Astrocyte of the cerebellum (primary cell): ENCODE measurements at regions not wholly inside any gene's neighbourhood (a gene's known extent, or its start where the extent isn't known, plus 50 kb on each side); places are given as distances from the start of the nearest gene placed in this dataset.

Experiments
- DNase-seq: peaks from one replicate; pipeline ENCODE4 v3.0.0-alpha.2; 2011; ENCODE audit warnings: low read depth
- H3K4me3 ChIP-seq: 2 replicates; pipeline ENCODE4 v1.5.1; 2011; ENCODE audit warnings: mild to moderate bottlenecking, low read depth, low read length, moderate library complexity
- in situ Hi-C: cut with HindIII; loops from 2 replicates; pipeline ENCODE4 v1.10.0; 2017; ENCODE audit warnings: low sequenced_read_pairs
- TF ChIP-seq, protein P1 (sequence below): IDR thresholded peaks from 2 replicates; pipeline ENCODE4 v1.5.1; 2012; ENCODE audit warnings: low read length, low read depth, moderate library complexity, mild to moderate bottlenecking; ENCODE audit errors: missing control alignments

DNA sequence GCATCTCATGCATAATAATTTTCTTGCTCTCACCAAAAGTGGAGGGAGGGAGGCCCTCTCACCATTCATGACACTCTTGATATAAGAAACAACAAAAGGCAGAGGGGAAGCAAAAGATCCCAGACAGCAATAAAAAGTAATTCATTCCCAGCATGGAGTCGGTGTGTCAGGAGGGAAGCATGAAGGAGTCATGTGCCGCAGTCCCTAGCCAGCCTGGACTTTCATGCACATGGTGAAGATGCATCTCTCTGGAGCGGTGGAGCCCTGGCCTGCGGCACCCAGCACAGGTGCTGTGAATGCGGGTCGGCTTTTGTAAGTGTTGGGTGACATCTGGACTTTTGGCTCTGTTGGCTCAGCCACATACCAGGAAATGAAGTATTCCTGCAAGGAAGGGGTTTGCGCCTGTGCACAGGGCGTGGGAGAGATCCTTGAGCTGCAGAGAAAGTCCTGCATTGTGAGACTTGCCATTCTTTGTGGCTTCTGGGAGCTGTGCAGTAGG is 119.4 kb downstream of the COPS8 start:
- in situ Hi-C loops: no loop called here
- TF ChIP-seq, protein P1, sequence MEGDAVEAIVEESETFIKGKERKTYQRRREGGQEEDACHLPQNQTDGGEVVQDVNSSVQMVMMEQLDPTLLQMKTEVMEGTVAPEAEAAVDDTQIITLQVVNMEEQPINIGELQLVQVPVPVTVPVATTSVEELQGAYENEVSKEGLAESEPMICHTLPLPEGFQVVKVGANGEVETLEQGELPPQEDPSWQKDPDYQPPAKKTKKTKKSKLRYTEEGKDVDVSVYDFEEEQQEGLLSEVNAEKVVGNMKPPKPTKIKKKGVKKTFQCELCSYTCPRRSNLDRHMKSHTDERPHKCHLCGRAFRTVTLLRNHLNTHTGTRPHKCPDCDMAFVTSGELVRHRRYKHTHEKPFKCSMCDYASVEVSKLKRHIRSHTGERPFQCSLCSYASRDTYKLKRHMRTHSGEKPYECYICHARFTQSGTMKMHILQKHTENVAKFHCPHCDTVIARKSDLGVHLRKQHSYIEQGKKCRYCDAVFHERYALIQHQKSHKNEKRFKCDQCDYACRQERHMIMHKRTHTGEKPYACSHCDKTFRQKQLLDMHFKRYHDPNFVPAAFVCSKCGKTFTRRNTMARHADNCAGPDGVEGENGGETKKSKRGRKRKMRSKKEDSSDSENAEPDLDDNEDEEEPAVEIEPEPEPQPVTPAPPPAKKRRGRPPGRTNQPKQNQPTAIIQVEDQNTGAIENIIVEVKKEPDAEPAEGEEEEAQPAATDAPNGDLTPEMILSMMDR: no peak
- no peak overlapping the region for H3K4me3 ChIP-seq
- DNase-seq: no peak

DNA sequence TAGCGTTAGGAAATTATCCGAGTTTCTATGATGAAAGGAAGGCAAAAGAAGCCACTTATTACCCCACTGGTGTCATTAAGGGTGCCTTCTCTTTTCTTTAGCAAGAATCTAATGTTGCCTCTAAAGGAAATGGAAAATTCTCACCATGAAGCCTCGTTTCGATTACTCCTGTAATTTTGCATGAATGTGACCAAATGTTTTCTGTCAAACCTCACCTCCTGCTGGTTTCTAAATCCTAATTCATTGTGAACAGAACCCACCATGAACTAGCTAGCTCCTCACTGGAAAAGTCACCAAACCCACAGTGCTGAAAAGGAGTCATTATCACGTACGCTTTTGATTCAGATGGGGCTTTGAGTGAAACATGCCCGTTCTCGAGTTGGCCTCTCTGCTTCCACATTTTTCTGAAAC is 119.9 kb downstream of the COPS8 start:
- in situ Hi-C loops: no loop called here
- TF ChIP-seq, protein P1: no peak
- no peak for DNase-seq
- no peak overlapping the region for H3K4me3 ChIP-seq

DNA sequence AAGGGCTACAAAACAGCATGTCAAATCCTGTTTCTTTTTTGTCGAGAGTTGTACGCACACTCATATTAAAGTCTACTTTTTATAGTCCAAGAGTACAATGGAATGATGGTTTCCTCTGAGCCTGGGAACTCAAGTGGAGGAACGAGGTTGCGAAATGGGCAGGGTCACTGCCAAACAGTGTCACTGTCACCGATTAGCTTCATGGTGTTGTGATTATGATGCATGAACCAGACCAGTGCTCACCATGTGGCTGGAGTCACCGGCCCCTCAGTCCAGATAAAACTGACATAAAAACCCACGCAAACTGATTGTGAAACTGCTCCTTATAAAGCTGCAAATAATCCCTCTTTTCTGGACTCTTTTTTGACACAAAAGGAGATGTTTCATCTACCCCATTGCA is 122.0 kb downstream of the COPS8 start:
- TF ChIP-seq, protein P1: no peak
- in situ Hi-C loops: no loop called here
- DNase-seq: no peak

DNA sequence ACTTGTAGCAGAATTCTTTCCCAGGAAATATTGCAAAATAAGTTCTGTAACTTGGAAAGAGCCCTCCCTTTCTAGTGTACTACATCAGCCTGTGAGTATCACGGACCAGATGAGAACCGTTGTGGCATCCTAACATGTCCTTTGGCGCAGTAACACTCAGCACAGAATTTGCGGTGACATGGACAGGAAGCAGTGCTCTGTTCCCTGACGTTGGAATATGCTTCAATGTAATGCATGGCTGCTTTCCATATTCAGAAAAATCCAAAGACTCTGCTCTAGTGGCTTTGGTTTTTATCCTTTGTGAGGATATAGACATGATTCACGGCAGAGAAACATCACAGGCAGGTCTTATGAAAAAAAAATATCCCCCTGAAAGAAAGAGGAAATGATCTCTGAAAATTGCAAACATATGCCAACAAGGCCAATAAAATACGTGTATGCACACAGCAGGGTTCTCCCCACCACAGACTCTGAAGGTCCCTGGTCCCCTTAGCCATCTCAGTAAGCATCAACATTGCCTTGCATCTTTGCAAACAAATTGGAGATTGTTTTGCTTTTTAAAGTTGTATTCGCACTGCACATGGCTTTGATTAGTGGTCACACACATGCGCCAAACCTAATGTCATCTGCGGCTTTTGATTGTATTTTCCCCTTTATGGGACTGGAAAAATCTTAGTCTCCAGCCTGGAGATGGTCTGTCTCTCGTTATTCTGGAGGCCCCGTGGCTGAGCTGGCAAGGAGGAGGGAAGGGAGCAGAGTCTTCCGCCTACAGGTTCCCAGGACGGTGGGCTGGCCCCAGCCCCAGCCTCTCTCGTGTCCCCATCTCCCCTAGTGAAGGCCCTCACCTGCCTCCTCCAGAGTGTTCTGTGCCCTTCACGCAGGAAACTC is 122.9 kb downstream of the COPS8 start:
- in situ Hi-C loops: no loop called here
- DNase-seq: peak; percentile 88
- TF ChIP-seq, protein P1: no peak
- no peak overlapping the region for H3K4me3 ChIP-seq

More for the DNA sequence above, 122.0 kb downstream of the COPS8 start:
- no peak overlapping the region for H3K4me3 ChIP-seq

DNA sequence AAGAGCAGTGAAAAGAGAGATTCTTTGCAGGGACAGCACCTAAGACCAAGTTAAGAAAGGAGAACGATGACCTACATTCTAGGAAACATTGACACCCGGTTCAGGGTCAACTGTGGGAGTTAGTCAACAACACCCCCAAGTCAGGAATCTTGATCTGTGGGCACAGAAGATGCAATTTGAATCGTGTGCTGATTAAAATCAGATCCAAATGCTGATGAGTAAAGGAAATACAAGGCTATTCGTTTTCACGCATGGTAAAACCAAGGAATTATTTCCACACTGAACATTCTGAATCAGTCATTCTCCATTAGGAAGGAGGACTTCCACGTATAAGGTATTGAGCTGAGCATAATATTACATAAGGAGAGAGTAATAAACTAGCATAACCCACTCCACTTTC is 124.2 kb downstream of the COPS8 start:
- in situ Hi-C loops: no loop called here
- H3K4me3 ChIP-seq: no peak overlapping the region
- DNase-seq: no peak
- TF ChIP-seq, protein P1: no peak

DNA sequence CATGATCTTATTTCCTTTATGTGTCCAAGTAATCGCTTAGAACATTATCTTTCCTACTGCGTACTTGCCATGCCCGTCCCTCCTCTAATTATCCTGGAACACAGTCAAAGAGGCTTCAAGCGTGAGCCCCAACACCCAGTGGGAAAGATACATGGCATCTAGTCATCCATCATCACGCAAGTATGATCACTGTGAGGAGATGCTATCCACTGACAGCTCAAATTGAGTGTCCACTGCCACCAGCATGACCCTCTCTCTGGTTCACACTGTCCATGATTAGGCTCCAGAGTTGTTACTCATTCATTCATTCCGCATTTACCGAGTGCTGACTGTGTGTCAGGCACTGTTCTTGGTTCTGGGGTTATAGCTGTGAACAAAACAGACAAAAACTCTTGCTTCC is 124.6 kb downstream of the COPS8 start:
- in situ Hi-C loops: no loop called here
- TF ChIP-seq, protein P1: no peak
- DNase-seq: no peak
- no peak overlapping the region for H3K4me3 ChIP-seq
